ENCODE measurements at regions not wholly inside any gene's neighbourhood (a gene's known extent, or its start where the extent isn't known, plus 50 kb on each side); places are given as distances from the start of the nearest gene placed in this dataset.

DNA sequence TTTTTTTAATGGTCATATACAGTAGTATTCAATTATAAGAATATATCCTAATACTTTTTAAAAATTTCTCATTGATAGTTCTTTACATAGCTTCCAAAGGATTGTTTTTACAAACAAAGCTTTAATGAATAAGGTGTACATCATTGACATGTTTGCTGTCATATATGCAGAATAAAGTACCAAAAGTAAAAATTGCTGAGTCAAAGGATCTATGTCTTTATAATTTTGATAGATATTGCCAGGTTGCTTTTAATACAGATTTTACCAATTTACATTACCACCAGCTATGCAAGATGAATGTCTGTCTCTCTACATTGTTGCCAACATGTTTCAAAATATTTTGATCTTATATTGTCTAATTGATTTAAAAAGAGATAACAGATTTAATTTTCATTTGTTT lies 173.9 kb upstream of the FAM78B start:
- Histone ChIP-seq H3K79me2 (ENCODE audit: control insufficient read depth, insufficient read depth, low read length) (no peaks in the 10 kb centered on the region), H3K9me3 (replicated peaks; ENCODE audit: control insufficient read depth, insufficient read depth, low read length) (no peaks in the 10 kb centered on the region), H3K4me1 (ENCODE audit: control insufficient read depth, extremely low read depth, insufficient read depth, low read length) (no peaks in the 10 kb centered on the region), H4K20me1 (replicated peaks; ENCODE audit: control insufficient read depth, extremely low read depth, insufficient read depth, low read length) (no peaks in the 10 kb centered on the region), H3K27ac (ENCODE audit: insufficient read depth, low read depth, low read length) (no peak overlapping the region), H3K27me3 (ENCODE audit: control insufficient read depth in 2 of 2, insufficient read depth in 2 of 2, low read length in 2 of 2) (no peaks in the 10 kb centered on the region), H3K36me3 (ENCODE audit: control insufficient read depth in 2 of 2, extremely low read depth in 1 of 2, insufficient read depth in 2 of 2, low read length in 2 of 2) (no peaks in the 10 kb centered on the region), H3K9me1 (replicated peaks; ENCODE audit: control insufficient read depth, extremely low read depth, insufficient read depth, low read length) (no peaks in the 10 kb centered on the region), H2AFZ (ENCODE audit: low read depth, low read length) (no peak overlapping the region), H3K9ac (replicated peaks; ENCODE audit: extremely low read depth, insufficient read depth, low read length) (no peak overlapping the region), H3K4me2 (ENCODE audit: insufficient read depth, low read length) (no peak overlapping the region), H3K4me3 (replicated peaks in 1 of 3; ENCODE audit: insufficient read depth in 1 of 3, low read depth in 1 of 3, low read length in 3 of 3) (no peak overlapping the region)
- CTCF ChIA-PET = no interaction called here
- no peak for DNase-seq (ENCODE audit: low read depth, low spot score)
- FAIRE-seq = no peak
- no peak for TF ChIP-seq FOS (IDR thresholded peaks at IDR 0.05; ENCODE audit: borderline replicate concordance, insufficient read depth, low read length)
- TF ChIP-seq JUN (IDR thresholded peaks at IDR 0.05; ENCODE audit: borderline replicate concordance, insufficient read depth, insufficient read length, low read depth) = no peak
- TF ChIP-seq, protein P1, sequence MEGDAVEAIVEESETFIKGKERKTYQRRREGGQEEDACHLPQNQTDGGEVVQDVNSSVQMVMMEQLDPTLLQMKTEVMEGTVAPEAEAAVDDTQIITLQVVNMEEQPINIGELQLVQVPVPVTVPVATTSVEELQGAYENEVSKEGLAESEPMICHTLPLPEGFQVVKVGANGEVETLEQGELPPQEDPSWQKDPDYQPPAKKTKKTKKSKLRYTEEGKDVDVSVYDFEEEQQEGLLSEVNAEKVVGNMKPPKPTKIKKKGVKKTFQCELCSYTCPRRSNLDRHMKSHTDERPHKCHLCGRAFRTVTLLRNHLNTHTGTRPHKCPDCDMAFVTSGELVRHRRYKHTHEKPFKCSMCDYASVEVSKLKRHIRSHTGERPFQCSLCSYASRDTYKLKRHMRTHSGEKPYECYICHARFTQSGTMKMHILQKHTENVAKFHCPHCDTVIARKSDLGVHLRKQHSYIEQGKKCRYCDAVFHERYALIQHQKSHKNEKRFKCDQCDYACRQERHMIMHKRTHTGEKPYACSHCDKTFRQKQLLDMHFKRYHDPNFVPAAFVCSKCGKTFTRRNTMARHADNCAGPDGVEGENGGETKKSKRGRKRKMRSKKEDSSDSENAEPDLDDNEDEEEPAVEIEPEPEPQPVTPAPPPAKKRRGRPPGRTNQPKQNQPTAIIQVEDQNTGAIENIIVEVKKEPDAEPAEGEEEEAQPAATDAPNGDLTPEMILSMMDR (IDR thresholded peaks at IDR 0.05; ENCODE audit: extremely low read depth in 1 of 2, insufficient read depth in 1 of 2, low read depth in 1 of 2, low read length in 2 of 2) = no peak
- TF ChIP-seq EZH2 (IDR thresholded peaks at IDR 0.05; ENCODE audit: borderline replicate concordance, low read depth, low read length, severe bottlenecking) = no peak
- no peak for TF ChIP-seq MYC (IDR thresholded peaks at IDR 0.05; ENCODE audit: low read depth, low read length)
- TF ChIP-seq POLR2A (IDR thresholded peaks at IDR 0.05; ENCODE audit: low read depth, low read length) = no peak
- TF ChIP-seq, protein P2, sequence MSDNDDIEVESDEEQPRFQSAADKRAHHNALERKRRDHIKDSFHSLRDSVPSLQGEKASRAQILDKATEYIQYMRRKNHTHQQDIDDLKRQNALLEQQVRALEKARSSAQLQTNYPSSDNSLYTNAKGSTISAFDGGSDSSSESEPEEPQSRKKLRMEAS (IDR thresholded peaks at IDR 0.05; ENCODE audit: insufficient read depth, insufficient read length) = no peak
- no peak for TF ChIP-seq GATA2 (IDR thresholded peaks at IDR 0.05; ENCODE audit: insufficient read depth, insufficient read length, low read depth, low read length)
- TF ChIP-seq POLR2AphosphoS5 (IDR thresholded peaks at IDR 0.05; ENCODE audit: insufficient read depth, low read depth, low read length) = no peak
- intact Hi-C loops (cut with micrococcal nuclease) = no loop called here
- POLR2A ChIA-PET = no interaction called here
- BruUV-seq (replicated peaks) = no TSS peak
- dilution Hi-C loops (cut with MboI; ENCODE audit: extremely low pct_ligation_motif_present, low sequenced_read_pairs) = no loop called here

Data from endothelial cell of umbilical vein (primary cell).